CMK (cell line): ENCODE measurements at regions not wholly inside any gene's neighbourhood (a gene's known extent, or its start where the extent isn't known, plus 50 kb on each side); places are given as distances from the start of the nearest gene placed in this dataset.
"Not testable (repeated sequence)": the region's sequence is repeated elsewhere in the genome, so short reads cannot be mapped to it uniquely, and the experiment has no call there.

Experiments used
- DNase-seq: peaks from one replicate; pipeline ENCODE4 v3.0.0-alpha.2; 2010; ENCODE audit warnings: low read depth

DNA sequence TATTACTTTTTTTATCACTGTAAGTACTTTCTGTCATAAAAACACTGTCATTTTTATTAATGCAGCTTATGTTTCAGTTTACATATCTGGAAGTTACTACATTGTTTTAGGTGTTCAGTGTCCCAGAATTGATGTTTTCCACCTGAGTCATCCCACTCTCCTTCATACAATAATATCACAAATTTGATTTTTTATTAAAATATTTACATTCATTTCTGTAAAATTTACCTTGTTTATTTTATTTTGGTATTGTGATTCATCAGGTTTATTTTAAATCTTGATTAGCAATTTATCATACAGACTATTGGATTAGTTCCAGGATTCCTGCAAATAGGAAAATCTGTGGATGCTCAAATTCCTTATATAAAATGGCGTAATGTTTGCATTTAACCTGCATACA, 1662.9 kb downstream of the SUCLG1 start:
- no peak for DNase-seq

DNA sequence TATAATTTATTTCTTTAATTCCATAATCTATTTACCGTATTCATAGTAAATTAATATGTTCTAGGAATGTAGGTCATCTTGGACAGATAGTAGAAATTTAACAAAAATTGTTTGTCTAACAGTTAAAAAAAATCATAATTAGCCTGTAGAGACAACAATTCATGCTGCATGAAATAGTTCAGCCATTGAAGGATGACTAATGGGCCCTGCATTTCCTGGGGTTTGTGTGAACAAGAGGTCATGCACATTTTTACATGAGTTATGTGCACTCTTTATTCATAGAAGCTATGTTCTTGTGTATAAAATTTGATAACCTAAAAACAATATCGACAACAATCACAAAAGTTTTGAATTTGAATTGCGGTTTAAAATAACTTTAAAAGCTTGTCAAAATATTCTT, 1663.6 kb downstream of the SUCLG1 start:
- no peak for DNase-seq

DNA sequence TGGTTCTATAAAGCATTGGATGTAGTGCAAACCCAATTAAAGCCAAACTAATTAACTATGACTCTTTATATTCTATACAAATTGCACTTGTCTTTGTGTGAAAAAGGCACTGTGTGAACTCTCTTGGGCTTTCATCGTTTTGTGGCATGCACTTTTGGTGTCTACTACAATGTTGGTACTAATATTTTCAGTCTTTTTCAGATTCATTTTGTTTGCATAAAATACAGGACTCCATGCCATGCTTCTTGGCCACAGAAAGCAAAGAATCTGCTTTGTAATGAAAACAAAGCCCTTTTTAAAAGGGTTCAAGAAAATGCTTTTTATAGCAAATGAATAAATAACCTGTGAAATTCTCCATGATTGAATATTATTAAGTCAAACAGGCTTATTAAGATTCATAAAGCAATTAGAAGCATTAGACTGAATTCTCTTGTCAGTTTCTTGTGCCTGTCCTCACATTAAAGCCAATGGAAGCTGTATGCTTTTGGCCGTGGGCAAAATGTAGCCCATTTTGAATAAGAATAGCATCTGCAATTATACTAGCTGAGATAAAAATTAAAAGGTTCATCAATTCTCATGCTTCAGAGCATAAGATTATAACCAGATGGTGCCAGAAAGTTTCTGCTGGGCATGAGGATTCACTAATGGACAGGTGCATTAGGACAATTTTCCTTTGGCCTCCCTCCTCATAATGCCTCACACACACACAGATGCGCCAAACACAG, 1665.2 kb downstream of the SUCLG1 start:
- DNase-seq = no peak

- no peak for DNase-seq
Observed at GRCh38 chr2:82792316-82792715, 1666.8 kb downstream of the SUCLG1 start.

DNA sequence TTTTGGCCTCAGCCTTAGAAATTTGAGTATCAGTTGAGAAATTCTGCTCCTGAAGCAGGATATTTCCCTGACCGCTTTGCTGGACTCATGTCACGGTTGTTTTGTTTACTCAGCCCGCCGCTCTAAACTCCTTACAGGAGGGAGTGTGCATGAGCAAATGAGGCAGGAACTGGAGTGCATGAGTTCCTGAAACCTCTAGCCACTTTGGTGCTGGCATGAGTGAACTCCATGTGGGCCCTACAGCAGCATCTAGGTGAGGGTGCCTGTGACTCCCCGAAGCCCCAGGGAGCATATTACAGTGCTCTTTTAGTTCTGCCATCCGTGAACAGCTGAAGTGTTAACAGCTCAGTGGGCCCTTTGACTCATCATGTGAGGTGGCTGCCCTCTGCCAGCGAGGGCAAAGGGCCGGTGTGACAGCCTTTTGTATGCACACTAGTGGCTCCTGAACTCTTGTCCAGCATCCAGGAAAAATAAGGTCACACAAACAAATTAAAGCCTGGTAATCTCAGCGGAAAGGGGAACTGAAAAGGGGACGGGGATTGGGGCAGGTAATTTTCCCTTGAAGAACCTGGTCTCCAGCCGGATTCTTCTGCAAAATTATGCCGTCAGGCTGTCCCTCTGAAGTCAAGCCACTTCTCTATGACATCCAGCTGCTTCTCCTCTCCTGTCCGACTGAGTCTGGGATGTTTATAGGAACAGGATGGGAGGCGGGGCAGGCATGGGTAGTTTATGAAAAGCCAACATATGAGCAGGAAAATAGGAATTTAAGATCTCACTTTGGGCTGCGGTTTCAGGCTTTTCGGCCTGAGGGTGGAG, 1668.7 kb downstream of the SUCLG1 start:
- no peak for DNase-seq

DNA sequence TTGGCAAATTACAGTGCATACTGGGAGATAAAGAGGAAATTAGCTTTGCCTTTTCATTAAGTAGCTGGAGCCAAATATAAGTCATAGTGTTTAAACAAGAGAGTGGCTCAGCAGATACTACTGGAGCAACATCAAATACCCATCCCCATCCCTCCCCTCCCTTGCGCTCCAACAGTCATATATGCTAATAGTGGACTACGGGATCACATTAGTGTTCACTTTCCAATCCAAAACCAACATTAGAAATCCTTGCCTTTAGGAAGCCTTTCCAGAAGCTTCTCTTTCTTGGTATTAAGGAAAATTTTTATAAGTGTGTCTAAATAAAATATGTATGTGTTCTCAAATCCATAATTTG, 1669.3 kb downstream of the SUCLG1 start:
- DNase-seq = no peak

DNA sequence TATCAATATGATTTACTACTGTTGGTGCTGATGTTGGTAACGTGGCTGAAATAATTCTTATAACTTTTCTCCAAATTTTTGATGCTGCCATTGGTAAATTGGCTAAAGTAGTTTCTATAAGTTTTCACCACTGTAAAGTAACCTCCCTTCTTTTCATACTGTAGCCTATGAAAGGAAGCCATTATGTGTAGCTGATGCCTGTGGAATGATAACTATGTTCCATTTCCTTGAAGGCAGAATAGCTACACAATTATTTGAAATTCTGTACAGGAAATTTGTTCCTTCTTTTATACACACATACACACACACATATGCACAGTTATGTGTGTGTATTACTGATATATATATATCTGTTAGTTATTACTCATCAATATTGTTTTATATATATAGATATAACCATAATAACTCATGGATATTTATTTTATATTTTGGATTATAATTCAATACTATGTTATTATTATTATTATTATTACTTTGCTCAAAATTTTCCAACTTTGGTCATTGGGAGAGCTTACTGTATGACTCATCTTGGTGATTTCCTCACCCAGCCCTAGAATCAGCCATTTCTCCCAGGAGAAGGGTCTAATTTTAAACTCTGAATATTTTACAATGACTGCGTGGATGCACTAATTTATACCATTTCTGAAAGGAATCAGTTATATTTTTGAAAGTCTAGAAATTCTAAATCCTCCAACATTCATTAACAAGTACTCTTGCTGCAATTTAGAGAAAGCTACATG, 1677.7 kb downstream of the SUCLG1 start:
- no peak for DNase-seq

GRCh38 chr2:82780050-82780449, 1679.0 kb downstream of the SUCLG1 start:
- DNase-seq = no peak

DNA sequence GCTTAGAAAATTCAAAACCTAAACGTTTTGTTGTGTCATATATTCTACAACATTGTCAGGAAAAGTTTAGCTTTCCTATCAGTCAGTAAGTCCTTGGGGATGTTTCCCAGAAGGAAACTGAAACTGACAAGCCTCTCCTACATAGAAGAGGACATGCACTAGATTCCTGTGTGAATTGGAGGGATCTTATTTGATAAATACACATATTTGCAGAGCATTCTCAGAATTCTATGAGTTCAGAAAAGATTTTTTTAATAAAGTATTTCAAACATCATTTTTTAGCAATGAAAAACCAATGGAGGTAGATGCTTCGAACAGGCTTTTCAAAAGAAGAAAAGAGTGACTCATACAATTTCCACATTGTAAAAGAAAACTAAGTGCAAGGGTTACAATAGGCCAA, 1706.7 kb downstream of the SUCLG1 start:
- no peak for DNase-seq

- DNase-seq = no peak
Observed at GRCh38 chr2:82748653-82749052, 1710.4 kb downstream of the SUCLG1 start.

DNA sequence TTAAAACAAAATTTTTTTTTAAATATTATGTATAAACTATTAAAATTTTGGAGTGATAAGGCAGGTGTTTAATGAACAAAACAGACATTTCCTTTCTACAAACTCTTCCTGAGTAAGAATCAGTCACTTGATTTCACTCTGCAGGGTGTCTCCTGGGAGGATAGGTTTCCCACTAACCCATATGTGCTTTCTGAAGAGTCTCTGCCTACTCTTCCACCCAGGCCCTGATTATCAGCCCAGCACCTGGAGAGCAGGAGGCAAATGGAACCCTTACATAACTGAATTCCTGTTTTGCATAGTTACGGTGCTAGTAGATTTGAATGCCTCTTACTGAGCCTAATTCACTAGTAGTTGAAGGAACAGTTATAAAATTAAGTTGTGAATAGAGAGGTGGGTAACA, 1718.6 kb downstream of the SUCLG1 start:
- no peak for DNase-seq

DNA sequence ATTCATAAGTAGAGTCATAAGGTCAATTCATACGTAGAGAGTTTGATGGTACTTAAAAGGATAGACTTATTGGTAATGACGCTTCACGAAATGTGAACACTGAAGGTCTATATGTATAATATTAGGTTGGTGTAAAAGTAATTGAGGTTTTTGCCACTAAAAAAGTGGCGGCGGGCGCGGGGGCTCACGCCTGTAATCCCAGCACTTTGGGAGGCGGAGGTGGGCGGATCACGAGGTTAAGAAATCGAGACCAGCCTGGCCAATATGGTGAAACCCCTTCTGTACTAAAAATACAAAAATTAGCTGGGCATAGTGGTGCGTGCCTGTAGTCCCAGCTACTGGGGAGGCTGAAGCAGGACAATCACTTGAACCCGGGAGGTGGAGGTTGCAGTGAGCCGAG, 1721.1 kb downstream of the SUCLG1 start:
- DNase-seq = not testable (repeated sequence)

DNA sequence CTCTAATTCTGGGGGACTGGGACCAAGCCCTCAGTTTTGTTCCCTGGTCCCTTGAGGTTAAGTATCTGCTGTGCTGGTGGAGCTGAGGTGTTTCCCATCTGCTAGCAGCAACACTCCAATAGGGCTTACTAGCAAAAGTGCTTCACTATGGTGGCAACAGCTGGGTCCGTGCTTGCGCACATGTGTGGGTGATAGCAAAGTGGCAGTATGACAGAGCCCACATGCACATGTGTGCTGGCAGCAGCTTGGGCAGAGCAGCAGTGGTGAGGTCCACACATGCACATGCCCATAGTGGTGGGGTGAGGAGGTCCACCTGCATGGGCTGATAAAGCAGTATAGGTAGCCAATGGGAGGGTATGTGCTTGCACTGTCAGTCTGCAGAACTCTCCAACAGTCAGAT, 1723.7 kb downstream of the SUCLG1 start:
- DNase-seq = no peak

GRCh38 chr2:82731824-82732223, 1727.3 kb downstream of the SUCLG1 start:
- DNase-seq = no peak

GRCh38 chr2:82730811-82731210, 1728.3 kb downstream of the SUCLG1 start:
- no peak for DNase-seq

GRCh38 chr2:82728090-82728489, 1731.0 kb downstream of the SUCLG1 start:
- no peak for DNase-seq

DNA sequence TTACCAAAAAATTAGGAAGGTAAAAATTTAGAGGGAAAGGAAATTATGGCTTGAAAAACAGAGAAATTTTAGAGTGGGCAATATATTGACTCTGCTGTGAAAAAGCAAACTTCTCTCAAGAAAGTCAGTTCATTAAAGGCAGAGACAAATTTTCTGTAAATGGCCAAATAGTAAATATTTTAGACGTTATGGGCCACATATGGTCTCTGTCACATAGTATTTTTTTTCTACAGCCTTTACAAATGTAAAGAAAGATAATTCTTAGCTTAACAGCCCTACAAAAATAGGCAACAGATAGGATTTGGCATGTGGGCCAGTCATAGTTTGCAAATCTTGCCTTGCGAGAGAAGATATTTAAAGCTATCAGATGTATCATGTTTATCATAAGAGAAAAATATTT, 1750.4 kb downstream of the SUCLG1 start:
- no peak for DNase-seq

DNA sequence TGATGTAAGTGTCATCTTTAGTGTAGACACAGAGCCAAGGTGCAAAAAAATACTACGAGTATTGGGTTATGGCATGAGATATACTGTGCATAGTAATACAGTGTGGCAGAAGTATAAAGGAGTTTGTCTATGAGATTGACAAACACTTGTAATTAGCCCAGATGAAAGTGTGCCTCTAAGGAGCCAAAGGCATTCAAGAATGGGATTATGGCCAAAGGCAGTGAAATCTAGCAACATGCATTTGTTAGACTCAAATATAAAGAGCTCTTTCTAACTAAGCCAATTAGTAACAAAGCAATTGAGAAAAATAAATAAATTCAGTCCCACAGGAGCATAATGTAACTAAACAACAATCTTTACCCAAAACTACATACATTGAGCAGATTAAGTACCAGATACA, 1761.8 kb downstream of the SUCLG1 start:
- DNase-seq = no peak

DNA sequence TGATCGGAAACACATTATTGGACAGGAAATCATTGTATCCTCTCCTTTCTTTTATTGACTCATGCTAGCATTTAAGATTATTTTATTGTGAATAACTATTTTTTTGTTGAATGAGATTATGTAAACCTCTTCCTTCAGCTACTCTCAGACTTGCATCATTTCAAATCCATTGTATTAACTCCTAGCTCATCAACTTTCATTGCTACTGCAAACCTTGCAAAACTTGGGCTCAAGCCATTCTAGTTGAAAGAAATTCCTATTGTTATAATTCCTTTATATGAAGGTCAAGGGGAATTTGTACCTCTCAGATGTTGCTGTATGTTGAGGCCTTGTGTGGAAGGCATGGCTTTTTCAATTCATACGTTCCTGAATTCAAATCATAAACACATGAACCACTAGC, 1764.6 kb downstream of the SUCLG1 start:
- DNase-seq = no peak

- no peak for DNase-seq
Observed at GRCh38 chr2:82690757-82691411, 1768.2 kb downstream of the SUCLG1 start.

GRCh38 chr2:82675186-82675585, 1783.9 kb downstream of the SUCLG1 start:
- DNase-seq = peak; percentile 2

GRCh38 chr2:82674652-82675051, 1784.4 kb downstream of the SUCLG1 start:
- no peak for DNase-seq

DNA sequence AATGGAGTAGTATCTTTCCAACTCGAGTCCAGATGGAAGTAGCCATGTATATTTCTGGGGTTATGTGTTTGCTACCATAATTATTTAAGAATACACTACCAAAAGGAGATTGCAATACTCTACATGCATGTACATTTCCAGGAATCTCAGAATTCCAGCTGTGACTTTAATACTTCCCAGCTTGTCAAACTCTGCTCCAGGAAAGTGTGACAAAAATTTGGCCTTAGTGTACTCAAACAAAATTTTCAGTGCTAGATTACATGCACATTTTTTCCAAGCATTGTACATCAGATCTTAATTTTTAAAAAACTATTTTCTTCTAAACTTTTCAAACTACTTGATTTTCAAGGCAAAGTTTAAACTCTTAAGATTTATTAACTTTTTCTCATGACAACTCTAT, 1791.6 kb downstream of the SUCLG1 start:
- DNase-seq = no peak
